ENCODE measurements at regions not wholly inside any gene's neighbourhood (a gene's known extent, or its start where the extent isn't known, plus 50 kb on each side); places are given as distances from the start of the nearest gene placed in this dataset.

- ChIA-PET POLR2A (ENCODE audit: unreplicated experiment) (no interaction called here), CTCF (no interaction called here)
Observed at GRCh38 chr2:240364582-240364960, 70.9 kb upstream of the GPC1 start.

GRCh38 chr2:240364961-240365775, 70.3 kb upstream of the GPC1 start:
- Histone ChIP-seq H3F3A (ENCODE audit: low read length, unreplicated experiment) (no peaks in the 10 kb centered on the region), H3K9me2 (replicated peaks; ENCODE audit: low read length) (no peaks in the 10 kb centered on the region), H3K4me2 (ENCODE audit: low read length) (no peak overlapping the region), H3K4me1 (ENCODE audit: insufficient read depth, low read length) (peaks cover 9% of the 10 kb centered on the region), H3K27ac (ENCODE audit: low read length) (no peak overlapping the region), H4K20me1 (ENCODE audit: low read length) (no peaks in the 10 kb centered on the region), H3K9ac (ENCODE audit: low read length) (no peak overlapping the region), H3K36me3 (ENCODE audit: low read depth, low read length) (no peaks in the 10 kb centered on the region), H3K27me3 (ENCODE audit: low read length) (no peaks in the 10 kb centered on the region), H3K9me3 (ENCODE audit: low read length) (peaks cover 10% of the 10 kb centered on the region; the same call in 1 of the 2 replicates), H2AFZ (ENCODE audit: low read length) (no peak overlapping the region), H3K79me2 (ENCODE audit: low read length) (no peaks in the 10 kb centered on the region), H3K4me3 (ENCODE audit: low read length) (no peak overlapping the region)
- ATAC-seq: no peak
- intact Hi-C loops (cut with micrococcal nuclease): no loop called here
- no TSS peak for BruUV-seq (replicated peaks)
- ChIA-PET CTCF (no interaction called here), POLR2A (ENCODE audit: unreplicated experiment) (no interaction called here)
- no peak for TF ChIP-seq EZH2phosphoT487 (IDR thresholded peaks at IDR 0.05; ENCODE audit: borderline replicate concordance, low read length)
- TF ChIP-seq CTCF (conservative IDR thresholded peaks at IDR 0.05; ENCODE audit: low read depth, low read length): no peak
- no peak for TF ChIP-seq EZH2 (IDR thresholded peaks at IDR 0.05; ENCODE audit: low read length, unreplicated experiment)
- DNase-seq: no peak

More at GRCh38 chr2:240364582-240364960, 70.9 kb upstream of the GPC1 start:
- Histone ChIP-seq H3K9ac (ENCODE audit: low read length) (no peak overlapping the region), H3K9me3 (ENCODE audit: low read length) (peaks cover 11% of the 10 kb centered on the region; the same call in 1 of the 2 replicates), H3K4me2 (ENCODE audit: low read length) (no peak overlapping the region), H3K36me3 (ENCODE audit: low read depth, low read length) (no peaks in the 10 kb centered on the region), H3K27ac (ENCODE audit: low read length) (no peak overlapping the region), H3F3A (ENCODE audit: low read length, unreplicated experiment) (no peaks in the 10 kb centered on the region), H3K4me1 (ENCODE audit: insufficient read depth, low read length) (peaks cover 3% of the 10 kb centered on the region), H2AFZ (ENCODE audit: low read length) (no peak overlapping the region), H4K20me1 (ENCODE audit: low read length) (no peaks in the 10 kb centered on the region), H3K27me3 (ENCODE audit: low read length) (no peaks in the 10 kb centered on the region), H3K79me2 (ENCODE audit: low read length) (no peaks in the 10 kb centered on the region), H3K4me3 (ENCODE audit: low read length) (no peak overlapping the region), H3K9me2 (replicated peaks; ENCODE audit: low read length) (no peaks in the 10 kb centered on the region)
- TF ChIP-seq EZH2phosphoT487 (IDR thresholded peaks at IDR 0.05; ENCODE audit: borderline replicate concordance, low read length) (no peak), EZH2 (IDR thresholded peaks at IDR 0.05; ENCODE audit: low read length, unreplicated experiment) (no peak), CTCF (conservative IDR thresholded peaks at IDR 0.05; ENCODE audit: low read depth, low read length) (no peak)
- no TSS peak for BruUV-seq (replicated peaks)
- no peak for ATAC-seq
- DNase-seq: no peak
- intact Hi-C loops (cut with micrococcal nuclease): no loop called here

GRCh38 chr2:240365971-240366471, 69.4 kb upstream of the GPC1 start:
- no peak overlapping the region for H3K4me2 ChIP-seq (ENCODE audit: low read length)
- DNase-seq (no peak), ATAC-seq (no peak)
- no peak overlapping the region for H2AFZ ChIP-seq (ENCODE audit: low read length)
- no peak overlapping the region for H3K4me3 ChIP-seq (ENCODE audit: low read length)
- H3F3A ChIP-seq (ENCODE audit: low read length, unreplicated experiment): no peaks in the 10 kb centered on the region
- H3K36me3 ChIP-seq (ENCODE audit: low read depth, low read length): no peaks in the 10 kb centered on the region
- intact Hi-C loops (cut with micrococcal nuclease): no loop called here
- no peak overlapping the region for H3K27ac ChIP-seq (ENCODE audit: low read length)
- H3K9ac ChIP-seq (ENCODE audit: low read length): no peak overlapping the region
- no peaks in the 10 kb centered on the region for H3K79me2 ChIP-seq (ENCODE audit: low read length)
- ChIA-PET CTCF (no interaction called here), POLR2A (ENCODE audit: unreplicated experiment) (no interaction called here)
- peaks cover 18% of the 10 kb centered on the region for H3K4me1 ChIP-seq (ENCODE audit: insufficient read depth, low read length)
- H4K20me1 ChIP-seq (ENCODE audit: low read length): no peaks in the 10 kb centered on the region
- H3K9me2 ChIP-seq (replicated peaks; ENCODE audit: low read length): no peaks in the 10 kb centered on the region
- TF ChIP-seq EZH2 (IDR thresholded peaks at IDR 0.05; ENCODE audit: low read length, unreplicated experiment) (no peak), EZH2phosphoT487 (IDR thresholded peaks at IDR 0.05; ENCODE audit: borderline replicate concordance, low read length) (no peak), CTCF (conservative IDR thresholded peaks at IDR 0.05; ENCODE audit: low read depth, low read length) (no peak)
- 0 out of 2 replicates have a peak, but pooled peaks cover 1% of the 10 kb centered on the region for H3K9me3 ChIP-seq (ENCODE audit: low read length)
- no peaks in the 10 kb centered on the region for H3K27me3 ChIP-seq (ENCODE audit: low read length)
- BruUV-seq (replicated peaks): no TSS peak
